WTC11 (cell line): ENCODE measurements at regions not wholly inside any gene's neighbourhood (a gene's known extent, or its start where the extent isn't known, plus 50 kb on each side); places are given as distances from the start of the nearest gene placed in this dataset.

Experiments
- ATAC-seq: fragments of 200-7000 bp; cut with Tn5 transposase; 2 replicates; pipeline ENCODE4 v1.10.0; 2021; ENCODE audit warnings: mild to moderate bottlenecking, moderate library complexity
- CTCF ChIA-PET: fragments of 300-600 bp; sonication (Branson Sonifier 250); formaldehyde crosslinking; loops from one replicate; lab custom pipeline; 2021; ENCODE audit warnings: antibody characterized with exemption; lab: Charles Lee
- POLR2A ChIA-PET: fragments of 350-600 bp; sonication (Branson Sonifier 250); formaldehyde crosslinking; loops from one replicate; lab custom pipeline; 2021; ENCODE audit warnings: antibody characterized with exemption; lab: Charles Lee
- DNase-seq: peaks from one replicate; pipeline ENCODE4 v3.0.0; 2021; ENCODE audit warnings: low spot score
- H3K27ac Mint-ChIP-seq: 2 replicates; pipeline ENCODE4 v1.8.0; 2021; ENCODE audit warnings: mixed read lengths
- H3K27me3 Mint-ChIP-seq: 2 replicates; pipeline ENCODE4 v1.8.0; 2021; ENCODE audit warnings: low read depth, mild to moderate bottlenecking, moderate library complexity, mixed read lengths
- H3K36me3 Mint-ChIP-seq: 2 replicates; pipeline ENCODE4 v1.8.0; 2021; ENCODE audit warnings: mixed read lengths
- H3K4me1 Mint-ChIP-seq: 2 replicates; pipeline ENCODE4 v1.8.0; 2022; ENCODE audit warnings: mixed read lengths
- H3K4me3 Mint-ChIP-seq: 2 replicates; pipeline ENCODE4 v1.8.0; 2021; ENCODE audit warnings: mild to moderate bottlenecking, moderate library complexity, mixed read lengths
- H3K9me3 Mint-ChIP-seq: 2 replicates; pipeline ENCODE4 v1.8.0; 2021; ENCODE audit warnings: mixed read lengths
- ARID4B ChIP-seq: sonication (generic); formaldehyde crosslinking; IDR thresholded peaks from 2 replicates; pipeline ENCODE4 v1.8.0; 2023; ENCODE audit warnings: missing genetic modification reagents, mild to moderate bottlenecking, borderline replicate concordance
- ATF6 ChIP-seq: sonication (generic); formaldehyde crosslinking; IDR thresholded peaks from 2 replicates; pipeline ENCODE4 v1.8.1; 2023; ENCODE audit warnings: mild to moderate bottlenecking, missing genetic modification reagents
- ERG ChIP-seq: fragments of 250-450 bp; sonication (Bioruptor Pico); IDR thresholded peaks from 2 replicates; pipeline ENCODE4 v1.8.0; 2021; ENCODE audit warnings: mild to moderate bottlenecking
- JUN ChIP-seq: sonication (generic); formaldehyde crosslinking; IDR thresholded peaks from 2 replicates; pipeline ENCODE4 v1.8.0; 2023; ENCODE audit warnings: mild to moderate bottlenecking, missing genetic modification reagents
- NR1H2 ChIP-seq: sonication (generic); formaldehyde crosslinking; IDR thresholded peaks from 2 replicates; pipeline ENCODE4 v1.9.0; 2021; ENCODE audit warnings: mild to moderate bottlenecking, moderate library complexity, missing genetic modification reagents
- PRRX2 ChIP-seq: fragments of 250-450 bp; sonication (Bioruptor Pico); IDR thresholded peaks from 2 replicates; pipeline ENCODE4 v1.8.0; 2021; ENCODE audit warnings: mild to moderate bottlenecking
- RORB ChIP-seq: fragments of 250-450 bp; sonication (Bioruptor Pico); IDR thresholded peaks from 2 replicates; pipeline ENCODE4 v1.9.0; 2021; ENCODE audit warnings: mild to moderate bottlenecking
- TCF7 ChIP-seq: sonication (generic); formaldehyde crosslinking; IDR thresholded peaks from 2 replicates; pipeline ENCODE4 v1.8.0; 2022; ENCODE audit warnings: mild to moderate bottlenecking, low read depth, missing genetic modification reagents, moderate library complexity
- TEAD1 ChIP-seq: sonication (generic); formaldehyde crosslinking; IDR thresholded peaks from 2 replicates; pipeline ENCODE4 v1.8.0; 2022; ENCODE audit warnings: mild to moderate bottlenecking, missing genetic modification reagents
- TP53 ChIP-seq: sonication (generic); formaldehyde crosslinking; IDR thresholded peaks from 2 replicates; pipeline ENCODE4 v1.8.1; 2023; ENCODE audit warnings: mild to moderate bottlenecking, missing genetic modification reagents
- ZNF138 ChIP-seq: sonication (generic); formaldehyde crosslinking; conservative IDR thresholded peaks from 2 replicates; pipeline ENCODE4 v1.8.1; 2022; ENCODE audit warnings: mild to moderate bottlenecking, moderate library complexity, missing genetic modification reagents
- ZNF396 ChIP-seq: fragments of 250-450 bp; sonication (Bioruptor Pico); IDR thresholded peaks from 2 replicates; pipeline ENCODE4 v1.8.0; 2021; ENCODE audit warnings: mild to moderate bottlenecking, moderate library complexity, borderline replicate concordance
- ZNF423 ChIP-seq: fragments of 250-450 bp; sonication (Bioruptor Pico); IDR thresholded peaks from 2 replicates; pipeline ENCODE4 v2.1.2; 2022; ENCODE audit warnings: mild to moderate bottlenecking, moderate library complexity
- ZNF532 ChIP-seq: fragments of 250-450 bp; sonication (Bioruptor Pico); IDR thresholded peaks from 2 replicates; pipeline ENCODE4 v1.9.0; 2021; ENCODE audit warnings: mild to moderate bottlenecking, borderline replicate concordance
- TF ChIP-seq, protein P1 (sequence below): sonication (generic); formaldehyde crosslinking; IDR thresholded peaks from 2 replicates; pipeline ENCODE4 v1.8.0; 2022; ENCODE audit warnings: mild to moderate bottlenecking, missing genetic modification reagents
- TF ChIP-seq, protein P2 (sequence below): sonication (generic); formaldehyde crosslinking; conservative IDR thresholded peaks from 2 replicates; pipeline ENCODE4 v1.8.1; 2023; ENCODE audit warnings: mild to moderate bottlenecking, low read depth, missing genetic modification reagents, moderate library complexity
- TF ChIP-seq, protein P3 (sequence below): fragments of 250-450 bp; sonication (Bioruptor Pico); IDR thresholded peaks from 2 replicates; pipeline ENCODE4 v1.9.0; 2021; ENCODE audit warnings: mild to moderate bottlenecking

GRCh38 chr2:106658616-106659015 is 171.5 kb downstream of the CD8B2 start (continued):
- TF ChIP-seq, protein P1, sequence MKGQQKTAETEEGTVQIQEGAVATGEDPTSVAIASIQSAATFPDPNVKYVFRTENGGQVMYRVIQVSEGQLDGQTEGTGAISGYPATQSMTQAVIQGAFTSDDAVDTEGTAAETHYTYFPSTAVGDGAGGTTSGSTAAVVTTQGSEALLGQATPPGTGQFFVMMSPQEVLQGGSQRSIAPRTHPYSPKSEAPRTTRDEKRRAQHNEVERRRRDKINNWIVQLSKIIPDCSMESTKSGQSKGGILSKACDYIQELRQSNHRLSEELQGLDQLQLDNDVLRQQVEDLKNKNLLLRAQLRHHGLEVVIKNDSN (CRISPR knock-in tag), result no peak
- TF ChIP-seq ZNF396 (CRISPR knock-in tag) (no peak), TEAD1 (no peak), ERG (CRISPR knock-in tag) (no peak), TP53 (no peak), JUN (CRISPR knock-in tag) (no peak), ZNF423 (no peak), ATF6 (CRISPR knock-in tag) (no peak), ZNF138 (CRISPR knock-in tag) (no peak), RORB (CRISPR knock-in tag) (no peak), ZNF532 (CRISPR knock-in tag) (no peak), PRRX2 (no peak), TCF7 (CRISPR knock-in tag) (no peak)
- TF ChIP-seq, protein P2, sequence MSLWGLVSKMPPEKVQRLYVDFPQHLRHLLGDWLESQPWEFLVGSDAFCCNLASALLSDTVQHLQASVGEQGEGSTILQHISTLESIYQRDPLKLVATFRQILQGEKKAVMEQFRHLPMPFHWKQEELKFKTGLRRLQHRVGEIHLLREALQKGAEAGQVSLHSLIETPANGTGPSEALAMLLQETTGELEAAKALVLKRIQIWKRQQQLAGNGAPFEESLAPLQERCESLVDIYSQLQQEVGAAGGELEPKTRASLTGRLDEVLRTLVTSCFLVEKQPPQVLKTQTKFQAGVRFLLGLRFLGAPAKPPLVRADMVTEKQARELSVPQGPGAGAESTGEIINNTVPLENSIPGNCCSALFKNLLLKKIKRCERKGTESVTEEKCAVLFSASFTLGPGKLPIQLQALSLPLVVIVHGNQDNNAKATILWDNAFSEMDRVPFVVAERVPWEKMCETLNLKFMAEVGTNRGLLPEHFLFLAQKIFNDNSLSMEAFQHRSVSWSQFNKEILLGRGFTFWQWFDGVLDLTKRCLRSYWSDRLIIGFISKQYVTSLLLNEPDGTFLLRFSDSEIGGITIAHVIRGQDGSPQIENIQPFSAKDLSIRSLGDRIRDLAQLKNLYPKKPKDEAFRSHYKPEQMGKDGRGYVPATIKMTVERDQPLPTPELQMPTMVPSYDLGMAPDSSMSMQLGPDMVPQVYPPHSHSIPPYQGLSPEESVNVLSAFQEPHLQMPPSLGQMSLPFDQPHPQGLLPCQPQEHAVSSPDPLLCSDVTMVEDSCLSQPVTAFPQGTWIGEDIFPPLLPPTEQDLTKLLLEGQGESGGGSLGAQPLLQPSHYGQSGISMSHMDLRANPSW (CRISPR knock-in tag), result no peak

- no peak for DNase-seq
- POLR2A ChIA-PET, result no interaction called here
- Mint-ChIP-seq H3K4me3 (no peak overlapping the region), H3K9me3 (peaks cover 60% of the 10 kb centered on the region), H3K27me3 (peaks cover 6% of the 10 kb centered on the region; the same call in 1 of the 2 replicates), H3K4me1 (no peaks in the 10 kb centered on the region), H3K36me3 (peaks cover 35% of the 10 kb centered on the region), H3K27ac (no peak overlapping the region)
- CTCF ChIA-PET, result no interaction called here
- ATAC-seq, result no peak
- TF ChIP-seq ARID4B (no peak), NR1H2 (CRISPR knock-in tag) (no peak)
- TF ChIP-seq, protein P3, sequence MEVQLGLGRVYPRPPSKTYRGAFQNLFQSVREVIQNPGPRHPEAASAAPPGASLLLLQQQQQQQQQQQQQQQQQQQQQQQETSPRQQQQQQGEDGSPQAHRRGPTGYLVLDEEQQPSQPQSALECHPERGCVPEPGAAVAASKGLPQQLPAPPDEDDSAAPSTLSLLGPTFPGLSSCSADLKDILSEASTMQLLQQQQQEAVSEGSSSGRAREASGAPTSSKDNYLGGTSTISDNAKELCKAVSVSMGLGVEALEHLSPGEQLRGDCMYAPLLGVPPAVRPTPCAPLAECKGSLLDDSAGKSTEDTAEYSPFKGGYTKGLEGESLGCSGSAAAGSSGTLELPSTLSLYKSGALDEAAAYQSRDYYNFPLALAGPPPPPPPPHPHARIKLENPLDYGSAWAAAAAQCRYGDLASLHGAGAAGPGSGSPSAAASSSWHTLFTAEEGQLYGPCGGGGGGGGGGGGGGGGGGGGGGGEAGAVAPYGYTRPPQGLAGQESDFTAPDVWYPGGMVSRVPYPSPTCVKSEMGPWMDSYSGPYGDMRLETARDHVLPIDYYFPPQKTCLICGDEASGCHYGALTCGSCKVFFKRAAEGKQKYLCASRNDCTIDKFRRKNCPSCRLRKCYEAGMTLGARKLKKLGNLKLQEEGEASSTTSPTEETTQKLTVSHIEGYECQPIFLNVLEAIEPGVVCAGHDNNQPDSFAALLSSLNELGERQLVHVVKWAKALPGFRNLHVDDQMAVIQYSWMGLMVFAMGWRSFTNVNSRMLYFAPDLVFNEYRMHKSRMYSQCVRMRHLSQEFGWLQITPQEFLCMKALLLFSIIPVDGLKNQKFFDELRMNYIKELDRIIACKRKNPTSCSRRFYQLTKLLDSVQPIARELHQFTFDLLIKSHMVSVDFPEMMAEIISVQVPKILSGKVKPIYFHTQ (CRISPR knock-in tag), result no peak
These were observed 177.5 kb downstream of the CD8B2 start for GRCh38 chr2:106664669-106665068.
